HL-60 (cell line): ENCODE measurements at regions not wholly inside any gene's neighbourhood (a gene's known extent, or its start where the extent isn't known, plus 50 kb on each side); places are given as distances from the start of the nearest gene placed in this dataset.

ENCODE experiments used
- POLR2AphosphoS5 ChIP-seq: IDR thresholded peaks from 2 replicates; pipeline ENCODE4 v1.6.1; 2012; ENCODE audit warnings: low read depth
- TF ChIP-seq, protein P1 (sequence below): IDR thresholded peaks from one replicate; pipeline ENCODE4 v1.5.1; 2011; ENCODE audit warnings: low read length, control low read depth, inconsistent platforms; ENCODE audit not compliant: insufficient read depth
- TF ChIP-seq, protein P2 (sequence below): IDR thresholded peaks from 2 replicates; pipeline ENCODE4 v1.6.1; 2012; ENCODE audit warnings: low read depth; ENCODE audit not compliant: insufficient replicate concordance

- TF ChIP-seq POLR2AphosphoS5 = no peak
- TF ChIP-seq, protein P1, sequence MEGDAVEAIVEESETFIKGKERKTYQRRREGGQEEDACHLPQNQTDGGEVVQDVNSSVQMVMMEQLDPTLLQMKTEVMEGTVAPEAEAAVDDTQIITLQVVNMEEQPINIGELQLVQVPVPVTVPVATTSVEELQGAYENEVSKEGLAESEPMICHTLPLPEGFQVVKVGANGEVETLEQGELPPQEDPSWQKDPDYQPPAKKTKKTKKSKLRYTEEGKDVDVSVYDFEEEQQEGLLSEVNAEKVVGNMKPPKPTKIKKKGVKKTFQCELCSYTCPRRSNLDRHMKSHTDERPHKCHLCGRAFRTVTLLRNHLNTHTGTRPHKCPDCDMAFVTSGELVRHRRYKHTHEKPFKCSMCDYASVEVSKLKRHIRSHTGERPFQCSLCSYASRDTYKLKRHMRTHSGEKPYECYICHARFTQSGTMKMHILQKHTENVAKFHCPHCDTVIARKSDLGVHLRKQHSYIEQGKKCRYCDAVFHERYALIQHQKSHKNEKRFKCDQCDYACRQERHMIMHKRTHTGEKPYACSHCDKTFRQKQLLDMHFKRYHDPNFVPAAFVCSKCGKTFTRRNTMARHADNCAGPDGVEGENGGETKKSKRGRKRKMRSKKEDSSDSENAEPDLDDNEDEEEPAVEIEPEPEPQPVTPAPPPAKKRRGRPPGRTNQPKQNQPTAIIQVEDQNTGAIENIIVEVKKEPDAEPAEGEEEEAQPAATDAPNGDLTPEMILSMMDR = no peak
- TF ChIP-seq, protein P2, sequence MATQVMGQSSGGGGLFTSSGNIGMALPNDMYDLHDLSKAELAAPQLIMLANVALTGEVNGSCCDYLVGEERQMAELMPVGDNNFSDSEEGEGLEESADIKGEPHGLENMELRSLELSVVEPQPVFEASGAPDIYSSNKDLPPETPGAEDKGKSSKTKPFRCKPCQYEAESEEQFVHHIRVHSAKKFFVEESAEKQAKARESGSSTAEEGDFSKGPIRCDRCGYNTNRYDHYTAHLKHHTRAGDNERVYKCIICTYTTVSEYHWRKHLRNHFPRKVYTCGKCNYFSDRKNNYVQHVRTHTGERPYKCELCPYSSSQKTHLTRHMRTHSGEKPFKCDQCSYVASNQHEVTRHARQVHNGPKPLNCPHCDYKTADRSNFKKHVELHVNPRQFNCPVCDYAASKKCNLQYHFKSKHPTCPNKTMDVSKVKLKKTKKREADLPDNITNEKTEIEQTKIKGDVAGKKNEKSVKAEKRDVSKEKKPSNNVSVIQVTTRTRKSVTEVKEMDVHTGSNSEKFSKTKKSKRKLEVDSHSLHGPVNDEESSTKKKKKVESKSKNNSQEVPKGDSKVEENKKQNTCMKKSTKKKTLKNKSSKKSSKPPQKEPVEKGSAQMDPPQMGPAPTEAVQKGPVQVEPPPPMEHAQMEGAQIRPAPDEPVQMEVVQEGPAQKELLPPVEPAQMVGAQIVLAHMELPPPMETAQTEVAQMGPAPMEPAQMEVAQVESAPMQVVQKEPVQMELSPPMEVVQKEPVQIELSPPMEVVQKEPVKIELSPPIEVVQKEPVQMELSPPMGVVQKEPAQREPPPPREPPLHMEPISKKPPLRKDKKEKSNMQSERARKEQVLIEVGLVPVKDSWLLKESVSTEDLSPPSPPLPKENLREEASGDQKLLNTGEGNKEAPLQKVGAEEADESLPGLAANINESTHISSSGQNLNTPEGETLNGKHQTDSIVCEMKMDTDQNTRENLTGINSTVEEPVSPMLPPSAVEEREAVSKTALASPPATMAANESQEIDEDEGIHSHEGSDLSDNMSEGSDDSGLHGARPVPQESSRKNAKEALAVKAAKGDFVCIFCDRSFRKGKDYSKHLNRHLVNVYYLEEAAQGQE = no peak
These were observed 89.4 kb upstream of the TLL1 start for GRCh38 chr4:165783626-165784025.
